SHP77 treated with DMSO at 0.1 percent for 48 hours (cell line): ENCODE measurements at regions not wholly inside any gene's neighbourhood (a gene's known extent, or its start where the extent isn't known, plus 50 kb on each side); places are given as distances from the start of the nearest gene placed in this dataset.

ENCODE experiments used
- DNase-seq: peaks from one replicate; lab custom pipeline; 2025; lab: John Stamatoyannopoulos, UW

DNA sequence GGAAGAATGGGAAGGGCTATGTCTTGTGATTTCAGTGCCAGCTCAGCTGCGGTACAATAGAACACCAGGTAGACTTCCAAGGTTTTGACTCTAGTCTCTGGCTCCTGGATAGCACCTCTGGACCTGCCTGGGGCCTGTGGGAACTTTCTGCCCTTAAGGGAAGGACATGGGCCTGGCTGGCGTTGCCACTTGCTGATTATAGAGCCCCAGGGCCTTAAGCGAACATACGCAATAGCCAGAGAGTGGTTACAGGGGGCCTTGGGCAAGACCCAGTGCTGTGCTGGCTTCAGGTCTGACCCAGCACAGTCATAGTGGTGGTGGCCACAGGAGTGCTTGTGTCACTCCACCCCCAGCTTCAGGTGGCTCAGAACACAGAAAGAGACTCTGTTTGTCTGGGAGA, 131.1 kb upstream of the COL21A1 start:
- no peak for DNase-seq

- no peak for DNase-seq
These were observed 129.9 kb upstream of the COL21A1 start for GRCh38 chr6:56377295-56377694.

DNA sequence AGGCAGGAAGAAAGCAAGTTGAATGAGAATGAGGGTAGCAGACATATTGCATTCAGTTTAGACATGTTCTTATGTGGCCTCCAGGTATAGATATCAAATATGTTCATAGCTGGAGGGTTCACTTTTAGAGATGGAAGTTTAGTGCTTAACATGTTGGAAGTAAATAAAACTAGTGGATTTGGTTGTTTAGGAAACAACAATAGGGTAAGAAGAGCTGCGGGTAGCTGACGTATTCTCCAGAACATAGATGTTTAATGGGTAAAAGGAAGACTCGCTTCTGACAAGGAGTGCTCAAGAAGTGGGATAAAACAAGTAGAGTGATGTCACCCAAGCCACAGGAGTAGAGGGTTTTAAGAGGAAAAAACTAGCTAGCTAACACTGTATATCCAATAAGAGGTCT, 128.4 kb upstream of the COL21A1 start:
- no peak for DNase-seq

DNA sequence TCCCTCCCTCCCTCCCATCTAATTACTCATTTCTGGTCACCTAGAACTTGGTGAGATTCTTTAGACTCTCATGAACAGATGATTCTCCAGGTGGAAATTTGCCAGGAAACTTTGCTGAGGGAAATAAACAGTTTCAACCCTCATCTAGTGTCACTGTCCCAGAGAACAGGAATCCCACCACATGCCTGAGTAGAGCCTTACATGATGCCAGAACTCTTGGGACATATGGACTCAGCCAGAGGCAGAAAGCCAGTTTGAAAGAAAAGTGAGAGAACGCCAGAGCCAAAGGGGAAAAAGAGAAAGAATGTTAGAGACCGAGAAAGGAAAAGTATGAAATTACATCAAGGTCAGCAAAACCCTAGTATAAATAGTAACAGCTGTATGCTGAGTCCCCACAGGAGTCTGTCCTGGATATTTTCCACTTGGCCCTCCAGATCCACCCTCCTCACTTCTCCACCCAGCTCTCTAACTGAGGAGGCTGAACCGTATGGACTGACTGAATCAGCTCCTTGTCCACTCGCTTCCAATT, 127.5 kb upstream of the COL21A1 start:
- no peak for DNase-seq

GRCh38 chr6:56372406-56372995, 125.1 kb upstream of the COL21A1 start:
- DNase-seq: no peak

DNA sequence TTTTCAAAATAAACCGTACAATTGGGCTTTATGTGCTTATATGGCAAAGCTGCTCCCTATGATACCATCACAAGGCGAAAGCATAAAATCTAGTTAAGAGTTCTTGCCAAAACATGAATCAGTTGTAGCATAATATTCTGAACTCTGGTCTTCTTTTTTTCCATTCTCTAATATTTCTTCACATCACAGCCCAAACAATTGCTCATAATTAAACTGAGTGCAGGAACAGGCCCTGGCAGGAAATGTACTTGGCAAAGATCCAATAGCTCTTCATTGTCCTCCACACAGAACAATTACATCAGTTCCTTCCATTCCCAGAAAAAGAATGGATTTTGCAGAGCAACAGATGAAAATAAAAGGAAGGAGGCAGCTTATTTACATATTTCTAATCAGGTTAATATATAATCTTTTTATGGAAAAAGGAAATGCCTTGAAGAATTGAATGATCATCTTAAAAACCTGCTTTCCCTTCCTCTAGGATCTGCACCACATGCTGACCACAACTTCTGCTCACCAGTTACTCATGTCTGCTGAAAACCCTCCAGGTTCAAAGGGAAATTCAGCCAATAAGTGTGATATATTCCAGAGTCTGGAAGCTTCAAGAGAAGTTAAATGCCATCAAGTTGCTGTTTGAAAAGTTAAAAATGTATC, 123.3 kb upstream of the COL21A1 start:
- peak; percentile 78 for DNase-seq

DNA sequence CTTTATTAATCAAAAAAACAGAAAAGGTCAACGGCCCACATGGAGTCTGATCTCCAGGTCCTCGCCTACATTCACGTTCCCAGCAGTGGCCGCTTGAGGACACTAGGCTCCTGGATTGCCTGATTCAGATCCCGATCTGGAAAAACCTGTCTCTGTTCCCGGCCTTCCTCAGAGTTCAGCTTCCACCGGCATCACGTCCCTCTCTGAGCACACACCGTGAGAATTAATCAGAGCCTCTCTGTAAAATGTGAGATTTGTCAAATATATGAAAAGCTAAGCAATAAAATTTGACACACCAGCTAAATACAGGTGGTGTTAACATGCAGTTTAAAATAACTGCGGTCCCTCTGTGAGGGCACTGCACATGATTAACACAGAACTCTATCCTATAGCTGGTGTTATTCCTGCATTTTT, 122.8 kb upstream of the COL21A1 start:
- DNase-seq: peak; percentile 70

GRCh38 chr6:56368491-56368890, 121.1 kb upstream of the COL21A1 start:
- no peak for DNase-seq

DNA sequence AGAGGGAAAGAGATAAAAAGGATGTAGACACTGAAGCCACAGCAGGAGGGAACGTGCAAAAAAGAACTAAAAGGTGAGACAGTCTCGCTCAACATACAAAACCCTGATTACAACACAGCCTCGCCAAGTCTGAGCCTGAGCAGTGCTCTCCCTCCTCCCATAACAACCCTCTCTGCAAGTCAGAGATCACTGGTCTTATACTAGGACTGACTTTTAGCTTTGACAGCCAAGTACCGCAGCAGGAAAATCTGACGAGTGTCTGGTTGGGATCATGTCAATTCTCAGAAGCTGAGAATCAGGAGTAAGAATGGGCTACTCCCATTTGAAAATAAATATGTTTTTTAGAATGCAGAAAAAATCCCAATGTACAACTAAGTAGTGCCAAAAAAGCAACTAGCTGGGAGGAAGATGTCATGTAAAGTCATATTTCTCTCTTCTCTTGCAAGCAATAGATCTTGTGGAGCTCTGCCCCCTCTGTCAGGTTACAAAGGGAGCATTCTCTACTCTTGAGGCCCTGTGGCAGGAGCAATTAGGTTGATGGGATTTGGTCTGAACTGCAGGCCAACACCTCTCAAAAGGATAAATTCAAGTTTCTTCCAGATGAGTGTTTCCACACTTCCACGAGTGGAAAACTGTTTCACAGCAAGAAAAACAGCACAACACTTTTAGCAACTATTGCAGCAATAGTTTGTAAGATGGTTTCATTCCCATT, 118.9 kb upstream of the COL21A1 start:
- DNase-seq: no peak

DNA sequence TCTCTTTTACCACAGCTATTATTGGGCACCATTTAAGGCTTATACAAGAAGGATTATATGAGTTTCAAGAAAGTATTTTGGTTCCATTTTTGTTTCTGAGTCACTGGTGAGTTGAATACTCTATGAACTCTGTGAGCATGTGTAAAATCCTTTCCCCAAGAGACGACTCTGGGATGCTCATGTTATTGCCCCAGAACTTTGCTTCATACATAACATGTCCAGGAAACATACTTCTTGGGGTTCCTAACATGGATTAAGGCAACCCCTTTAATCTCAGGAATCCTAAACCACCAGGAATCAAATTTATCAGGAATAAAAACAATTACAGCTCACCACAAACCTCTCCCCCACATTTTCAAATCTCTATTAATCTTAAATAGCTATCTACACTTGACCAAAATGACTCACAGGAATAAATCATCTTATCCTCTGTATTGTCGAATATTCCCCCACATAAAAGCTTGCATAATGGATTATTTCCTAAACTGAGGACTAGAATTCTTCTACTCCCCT, 117.5 kb upstream of the COL21A1 start:
- DNase-seq: no peak

GRCh38 chr6:56364431-56364826, 117.0 kb upstream of the COL21A1 start:
- DNase-seq: no peak

GRCh38 chr6:56363796-56364430, 116.5 kb upstream of the COL21A1 start:
- no peak for DNase-seq

- DNase-seq: no peak
These were observed 114.4 kb upstream of the COL21A1 start for GRCh38 chr6:56361812-56362211.

- DNase-seq: peak; percentile 48
These were observed 112.0 kb upstream of the COL21A1 start for GRCh38 chr6:56359201-56359899.

DNA sequence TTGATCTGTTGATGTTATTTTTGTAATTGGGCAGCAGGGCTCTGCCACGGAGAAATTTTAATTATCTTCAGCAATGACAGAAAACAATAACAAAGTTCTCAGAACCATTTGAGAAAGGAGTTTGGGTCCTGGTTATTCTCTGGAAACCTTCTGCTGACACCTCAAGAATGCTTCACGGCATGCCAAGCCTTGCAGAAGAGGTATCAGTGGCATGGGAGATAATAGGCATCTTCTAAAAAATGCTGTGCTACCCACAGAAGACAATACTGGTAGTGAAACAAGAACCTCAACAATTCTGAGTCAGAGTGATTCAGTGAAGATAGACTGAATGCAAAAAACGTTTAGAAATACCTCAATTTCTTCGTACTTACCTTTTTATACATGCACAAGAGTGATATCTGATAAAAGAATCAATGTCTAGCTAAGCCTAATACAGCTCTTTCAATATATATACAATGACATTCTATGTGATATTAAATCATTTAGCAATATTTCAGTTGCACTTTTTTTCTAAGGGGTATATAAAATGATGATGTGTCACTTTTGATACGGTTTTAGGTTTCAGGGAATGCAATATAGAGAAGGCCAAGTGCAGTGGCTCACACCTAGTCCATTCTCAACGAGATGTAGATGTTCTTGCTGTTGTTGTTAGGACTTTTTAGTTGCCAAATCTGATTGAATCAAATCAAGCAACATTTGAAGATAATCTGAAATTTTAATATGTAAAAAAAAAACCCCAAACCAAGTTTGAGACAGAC, 110.4 kb upstream of the COL21A1 start:
- no peak for DNase-seq

DNA sequence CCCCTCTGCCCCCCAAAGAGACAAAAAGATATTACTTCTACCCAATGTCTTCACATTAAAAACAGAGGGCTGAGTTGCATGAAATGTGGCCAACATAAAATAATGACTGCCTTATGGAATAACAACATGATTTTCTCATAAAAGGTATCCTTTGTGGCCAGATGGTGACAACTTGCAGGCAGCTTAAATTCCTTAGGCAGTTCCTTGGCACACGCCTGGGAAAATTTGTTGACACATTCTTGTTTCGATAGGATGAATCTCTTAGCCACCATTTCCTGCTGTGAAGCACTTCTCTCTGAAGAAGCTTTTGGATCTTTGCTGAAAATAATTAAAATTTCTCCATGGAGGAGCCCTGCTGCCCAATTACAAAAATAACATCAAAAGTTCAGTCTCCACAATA, 109.0 kb upstream of the COL21A1 start:
- DNase-seq: no peak

DNA sequence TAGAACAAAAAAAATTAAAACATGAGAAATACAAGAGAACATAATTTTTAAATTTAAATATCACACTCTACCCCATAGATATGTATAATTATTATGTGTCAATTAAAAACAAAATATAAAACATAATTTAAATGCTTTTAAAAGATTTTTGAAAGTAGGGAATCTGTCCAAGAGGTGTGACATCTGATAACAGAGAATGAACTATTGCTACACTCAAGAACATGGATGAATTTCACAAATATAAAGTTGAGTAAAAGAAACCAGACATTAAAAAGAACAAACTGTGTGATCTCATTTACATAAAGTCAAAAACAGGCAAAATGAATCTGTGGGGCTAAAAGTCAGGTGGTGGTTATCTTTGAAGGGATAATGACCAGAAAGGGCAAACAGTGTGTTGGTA, 106.5 kb upstream of the COL21A1 start:
- DNase-seq: no peak

GRCh38 chr6:56350628-56351260, 103.4 kb upstream of the COL21A1 start:
- no peak for DNase-seq

DNA sequence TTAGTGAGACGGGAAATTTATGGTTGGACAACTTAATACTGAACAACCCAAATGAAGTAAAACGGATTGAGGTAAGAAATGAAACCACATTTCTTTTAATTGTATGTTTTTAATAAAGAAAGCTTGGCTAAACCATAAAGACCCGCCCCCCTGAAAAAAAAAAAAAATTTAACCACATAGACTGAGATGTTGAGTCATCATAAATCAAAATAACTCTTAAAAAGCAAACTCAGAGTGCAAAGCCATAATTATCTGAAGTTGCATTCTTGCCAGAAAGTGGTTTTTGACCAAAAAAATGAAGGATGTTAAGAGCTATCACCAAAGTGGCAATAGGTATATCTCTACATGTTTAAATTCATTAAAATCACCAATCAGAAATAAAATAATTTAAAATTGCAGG, 101.8 kb upstream of the COL21A1 start:
- DNase-seq: no peak

- no peak for DNase-seq
These were observed 101.2 kb upstream of the COL21A1 start for GRCh38 chr6:56348578-56348977.

DNA sequence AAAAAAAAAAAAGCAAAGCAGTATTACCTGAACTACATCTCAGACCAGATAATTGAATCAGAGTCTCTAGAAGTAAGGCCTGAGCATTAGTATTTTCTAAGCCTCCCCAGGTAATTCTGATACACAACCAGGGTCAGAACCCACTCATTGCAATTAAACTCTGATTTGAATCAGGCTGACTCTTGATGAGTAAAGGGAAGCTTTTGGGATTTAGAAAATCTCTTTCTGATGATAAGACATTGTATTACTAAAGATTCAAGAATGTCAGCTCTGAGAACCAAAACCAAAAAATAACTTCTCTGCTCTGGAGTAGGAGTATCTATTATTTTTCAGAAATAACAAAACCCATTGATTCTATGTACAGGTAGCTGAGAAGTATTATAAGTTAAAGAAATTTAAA, 100.1 kb upstream of the COL21A1 start:
- DNase-seq: no peak
